ELR (cell line): ENCODE measurements at regions not wholly inside any gene's neighbourhood (a gene's known extent, or its start where the extent isn't known, plus 50 kb on each side); places are given as distances from the start of the nearest gene placed in this dataset.
A peak's percentile ranks its signal among the peaks of the same experiment; 100 is the strongest.

Experiments used
- DNase-seq: peaks from one replicate; pipeline ENCODE4 v3.0.0-alpha.2; 2015; ENCODE audit warnings: low read depth

DNA sequence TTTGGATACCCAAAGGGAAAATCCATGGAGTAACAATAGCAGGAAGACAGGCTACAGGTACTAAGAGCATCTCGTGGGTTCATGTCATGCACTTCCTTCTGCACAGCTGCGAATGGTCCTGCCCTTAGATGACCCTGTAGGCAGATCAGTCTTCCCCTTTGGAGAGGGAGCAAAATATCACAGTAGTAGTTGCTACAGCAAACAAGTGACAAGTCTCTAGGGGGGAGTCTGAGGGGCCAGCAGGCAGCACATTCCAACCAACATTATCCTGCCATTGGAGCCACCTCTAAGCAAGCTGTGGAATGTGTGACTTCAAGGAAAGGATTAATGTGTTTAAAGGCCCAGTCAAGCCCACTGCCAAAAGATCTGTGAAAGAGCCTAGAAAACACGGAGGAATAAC is 273.2 kb upstream of the PARD3B start:
- DNase-seq = no peak

DNA sequence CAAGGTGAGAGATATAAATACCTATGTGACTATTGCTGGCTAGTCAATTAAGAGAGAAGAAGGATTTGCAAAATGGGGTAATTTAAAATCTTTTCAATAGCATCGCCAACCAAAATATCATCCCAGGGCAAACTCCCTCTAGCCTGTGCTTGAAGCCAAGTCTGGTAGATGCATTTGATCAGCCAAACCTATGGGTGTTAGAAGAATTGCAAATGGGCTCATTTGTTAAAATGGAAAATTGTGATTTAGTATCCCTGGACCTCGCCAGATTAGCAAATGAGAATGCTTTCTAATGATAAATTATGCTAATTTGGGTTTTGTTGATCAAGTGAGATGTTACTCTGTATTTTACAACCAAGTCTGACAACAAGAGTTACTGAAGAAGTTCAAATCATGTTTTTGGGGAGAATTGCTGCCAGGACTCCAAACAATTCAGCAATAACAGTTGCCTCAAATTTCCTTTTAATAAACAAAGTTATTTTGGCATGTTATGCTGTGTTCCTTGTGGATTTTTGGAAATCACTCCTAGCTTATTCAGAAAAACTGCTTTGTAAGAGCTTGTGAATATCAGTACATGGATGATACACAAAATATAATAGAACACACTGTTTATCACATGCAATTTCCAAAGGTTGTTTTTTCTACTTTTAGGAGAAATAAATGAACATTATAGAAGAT is 272.5 kb upstream of the PARD3B start:
- DNase-seq = no peak

DNA sequence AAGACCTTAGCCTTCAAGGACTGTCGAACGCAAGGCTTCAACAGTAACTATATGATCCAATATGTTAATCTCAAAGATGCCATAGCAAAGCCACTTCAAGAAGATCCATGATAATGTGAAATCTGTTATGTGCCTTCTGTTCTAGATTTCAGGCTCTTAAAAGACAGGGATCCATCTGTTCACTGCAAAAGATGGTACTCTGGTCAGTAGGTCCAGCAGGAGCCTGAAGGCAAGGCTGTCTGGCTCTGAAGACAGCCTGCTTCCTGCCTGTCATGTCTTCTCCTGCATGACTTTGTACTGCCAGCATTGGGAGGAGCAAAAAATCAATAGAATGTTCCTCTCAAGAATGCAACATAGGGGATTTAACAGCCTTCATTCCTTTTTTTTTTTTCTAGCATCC is 270.8 kb upstream of the PARD3B start:
- no peak for DNase-seq

DNA sequence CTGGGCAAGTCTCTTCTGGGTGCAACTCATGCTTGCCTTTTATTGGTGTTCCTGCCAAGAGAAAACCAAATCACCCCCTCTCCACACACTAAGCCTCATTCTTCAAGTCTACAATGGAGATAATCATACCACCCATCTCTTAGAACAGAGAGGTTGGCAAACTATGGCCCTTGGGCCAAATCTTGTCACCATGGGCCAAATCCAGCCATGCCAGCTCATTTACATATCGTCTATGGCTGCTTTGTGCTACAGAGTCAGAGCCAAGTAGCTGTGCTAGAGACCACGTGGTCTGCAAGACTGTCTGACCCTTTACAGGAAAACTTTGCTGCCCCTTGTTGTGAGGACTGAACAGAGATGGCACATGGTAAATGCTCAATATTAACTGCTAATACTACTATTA is 270.3 kb upstream of the PARD3B start:
- DNase-seq = no peak

DNA sequence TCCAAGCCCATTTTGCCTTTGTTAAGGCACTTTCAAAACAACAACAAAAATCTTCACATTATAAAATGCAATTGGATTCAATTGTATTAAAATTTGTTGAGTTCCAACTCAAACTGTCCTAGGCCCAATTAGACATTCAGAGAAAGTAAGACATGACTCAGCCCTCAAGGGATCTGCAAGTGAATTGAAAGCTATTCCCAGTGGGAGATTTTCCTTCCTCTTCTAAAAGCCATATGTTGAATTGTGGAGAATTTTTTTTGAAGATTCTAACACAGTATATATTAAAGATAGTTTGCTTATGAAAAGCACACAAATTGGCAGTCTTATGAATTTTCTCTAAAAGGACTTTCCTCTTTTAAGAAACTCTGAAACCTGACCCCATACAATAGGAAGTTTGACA is 268.0 kb upstream of the PARD3B start:
- no peak for DNase-seq

DNA sequence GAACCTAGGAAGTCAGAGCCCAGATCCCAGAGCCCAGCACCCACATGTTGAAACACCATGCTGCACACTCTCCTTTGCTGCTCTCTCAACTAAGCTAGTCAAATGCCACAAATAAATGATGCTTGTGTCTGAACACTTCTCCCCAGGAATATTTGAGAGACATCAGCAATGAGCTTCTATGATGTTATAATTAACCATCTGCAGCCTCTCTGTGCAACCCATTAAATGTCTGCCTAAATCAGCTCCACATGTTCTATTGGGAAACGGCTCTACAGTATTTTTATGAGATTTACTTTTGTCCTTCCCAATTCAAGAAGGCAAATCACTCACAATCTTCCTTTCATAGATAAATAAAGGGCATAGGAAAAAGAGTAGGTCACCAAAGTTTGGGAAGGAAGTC is 266.8 kb upstream of the PARD3B start:
- DNase-seq = no peak

DNA sequence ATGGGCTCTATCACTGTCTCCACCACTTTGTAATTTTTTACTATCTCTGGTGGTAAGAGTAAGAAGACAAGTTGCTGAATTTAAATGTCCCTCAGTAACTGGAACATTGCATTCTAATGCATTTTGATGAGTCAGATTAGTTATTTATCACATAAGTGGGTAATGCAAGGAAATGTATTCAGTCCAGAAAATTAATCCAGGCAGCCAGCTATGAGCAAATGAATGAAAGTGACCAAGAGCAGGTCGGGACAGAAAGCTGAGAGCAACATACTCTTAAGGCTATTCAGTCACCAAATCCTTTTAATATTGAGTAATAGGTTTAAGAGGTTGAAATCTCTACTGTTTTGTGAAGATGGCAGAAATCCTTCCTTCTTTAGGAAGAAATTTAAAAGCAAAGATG is 265.5 kb upstream of the PARD3B start:
- no peak for DNase-seq

DNA sequence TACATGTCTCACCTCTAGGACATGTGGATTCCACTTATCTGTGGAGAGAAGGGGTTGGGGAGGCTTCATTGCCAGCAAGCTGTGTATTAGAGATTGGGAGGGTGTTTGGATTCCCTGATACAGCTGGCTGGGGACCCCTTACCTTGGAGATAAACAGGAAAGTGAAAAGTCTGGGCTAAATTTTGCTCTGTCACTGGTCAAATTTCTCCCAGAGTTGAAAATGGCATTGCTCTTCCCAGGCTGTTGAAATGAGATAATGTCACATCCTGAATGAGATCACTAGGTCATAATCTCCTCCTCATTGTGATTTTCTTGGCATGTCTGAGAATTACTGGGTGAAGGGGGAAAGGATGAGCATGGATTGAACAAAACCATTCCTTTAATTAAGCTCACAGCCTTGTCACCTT is 265.0 kb upstream of the PARD3B start:
- no peak for DNase-seq

DNA sequence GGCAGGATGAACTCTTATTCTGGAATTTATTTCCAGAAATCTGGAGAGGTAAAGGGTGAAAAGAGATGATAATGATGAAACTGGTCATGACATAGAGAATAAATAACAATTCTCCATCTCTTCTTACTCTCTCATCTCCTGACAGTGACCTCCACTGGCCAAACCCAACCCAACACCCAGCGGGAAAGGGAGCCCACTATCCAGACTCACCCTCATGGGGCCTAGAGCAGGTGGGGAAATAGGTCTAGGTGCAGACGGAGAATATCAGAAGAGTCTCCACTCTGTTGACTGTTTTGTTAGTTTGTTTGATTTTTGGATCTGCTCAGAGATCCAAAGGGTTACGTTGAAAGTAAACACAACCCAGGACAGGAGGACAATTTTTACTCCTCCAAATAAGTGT is 263.2 kb upstream of the PARD3B start:
- DNase-seq = no peak

DNA sequence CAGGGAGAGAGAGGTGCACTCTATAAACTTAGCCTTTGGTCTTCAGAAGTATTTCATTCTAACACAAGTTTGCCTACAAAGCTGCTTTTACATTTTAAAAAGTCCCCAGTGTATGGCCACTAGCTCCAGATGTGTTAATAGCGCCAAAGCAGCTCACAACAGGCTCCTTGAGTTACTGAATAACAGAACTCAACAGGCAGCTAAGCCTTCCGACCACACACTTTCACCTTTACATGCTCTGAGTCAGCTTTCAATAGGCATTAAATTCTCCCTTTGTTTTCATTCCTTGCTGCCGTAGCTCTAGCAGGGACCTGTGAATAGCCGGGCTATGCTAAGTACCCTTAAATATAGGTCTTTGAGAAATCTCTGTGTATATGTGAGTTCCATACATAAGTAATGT is 262.8 kb upstream of the PARD3B start:
- DNase-seq = no peak

DNA sequence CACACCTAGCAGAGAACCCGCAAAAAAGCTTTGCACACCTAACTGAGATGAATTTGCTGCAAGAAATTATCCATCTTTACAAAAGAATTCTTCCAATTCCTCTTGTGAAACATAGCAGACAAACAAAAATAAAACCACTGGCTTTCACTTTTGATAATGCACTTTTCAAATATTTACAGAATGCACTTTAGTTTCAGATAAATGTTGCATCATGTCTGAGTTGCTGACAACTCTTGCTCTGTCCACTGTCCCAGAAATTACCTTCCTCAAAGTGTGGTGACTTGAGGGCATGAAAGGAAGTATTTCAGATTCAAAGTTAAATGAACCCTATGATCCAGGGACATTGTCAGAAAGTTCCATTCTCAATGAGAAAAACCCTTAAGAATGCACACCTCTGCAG is 256.2 kb upstream of the PARD3B start:
- no peak for DNase-seq

DNA sequence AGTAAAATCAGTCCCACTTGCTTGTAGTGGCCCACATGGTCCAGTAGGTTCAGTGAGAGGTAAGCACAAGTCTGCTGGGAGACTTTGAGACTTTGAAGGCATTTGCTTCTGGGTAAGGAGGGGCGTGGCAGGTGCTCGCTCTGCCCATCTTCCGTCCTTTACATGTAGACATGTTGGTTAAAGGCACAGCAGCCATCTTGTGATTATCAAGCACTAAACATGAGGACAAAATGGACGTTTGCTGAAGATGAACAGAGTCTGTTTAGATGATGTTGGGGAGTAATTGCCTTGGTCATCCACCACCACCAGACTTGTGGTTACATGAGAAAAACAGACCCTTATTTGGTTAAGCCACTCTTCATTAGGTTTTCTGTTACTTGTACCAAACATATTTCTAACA is 252.8 kb upstream of the PARD3B start:
- DNase-seq = no peak

DNA sequence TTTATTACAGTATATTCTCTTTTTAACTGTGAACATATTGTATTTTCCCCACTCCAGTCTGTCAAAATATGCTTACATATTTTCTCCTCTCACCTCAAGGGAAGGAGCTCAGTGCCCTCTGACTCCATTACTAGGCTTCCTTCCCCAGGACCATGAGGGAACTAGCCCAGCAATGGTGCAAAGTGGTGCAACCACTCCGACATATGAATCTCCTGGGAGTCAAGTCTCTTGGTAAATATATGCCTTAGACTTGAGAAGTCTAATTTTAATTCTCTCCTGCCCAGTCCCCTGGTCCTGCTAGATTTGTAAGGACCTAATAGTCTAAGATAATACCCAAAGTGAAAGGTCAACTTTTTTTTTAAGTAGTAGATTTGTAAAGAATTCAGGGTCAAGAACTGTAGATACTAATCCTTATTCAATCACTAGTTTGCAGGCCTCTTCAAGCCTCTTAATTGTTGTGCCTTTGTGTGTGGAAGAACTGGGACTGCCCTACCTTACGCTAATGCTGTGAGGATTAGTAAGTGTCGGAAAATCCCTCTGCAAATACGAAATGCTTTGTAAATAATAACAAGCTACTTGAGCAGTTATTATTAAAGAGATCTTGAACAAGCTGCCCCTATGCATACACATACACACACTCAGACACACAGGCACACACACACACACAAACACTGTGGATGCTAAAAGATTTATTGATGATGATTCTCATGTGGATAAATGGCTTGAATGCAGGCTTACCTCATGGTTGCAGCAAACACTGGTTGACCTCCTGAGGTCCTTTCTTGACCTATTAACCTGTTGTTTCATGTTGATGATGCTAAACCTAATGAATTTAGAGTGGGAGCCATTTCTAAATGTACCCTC is 251.2 kb upstream of the PARD3B start:
- DNase-seq = no peak

DNA sequence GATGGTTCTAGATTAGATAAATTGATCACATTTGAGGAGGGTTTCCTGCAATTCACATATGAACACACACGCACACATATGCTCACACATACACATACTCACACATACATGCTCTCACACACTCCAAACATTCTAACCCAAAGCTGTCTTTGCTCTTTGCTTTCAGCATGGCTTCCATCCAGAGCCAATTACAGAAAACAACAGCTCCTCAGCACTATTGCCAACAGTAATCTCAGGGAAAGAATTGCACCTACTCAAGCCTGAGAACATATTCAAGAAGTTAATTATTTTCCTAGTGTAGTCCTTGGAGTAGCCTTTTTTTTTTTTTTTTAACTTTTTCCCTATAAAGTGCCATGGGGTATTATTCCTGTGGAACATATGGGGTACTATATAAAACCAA is 246.9 kb upstream of the PARD3B start:
- DNase-seq = no peak

DNA sequence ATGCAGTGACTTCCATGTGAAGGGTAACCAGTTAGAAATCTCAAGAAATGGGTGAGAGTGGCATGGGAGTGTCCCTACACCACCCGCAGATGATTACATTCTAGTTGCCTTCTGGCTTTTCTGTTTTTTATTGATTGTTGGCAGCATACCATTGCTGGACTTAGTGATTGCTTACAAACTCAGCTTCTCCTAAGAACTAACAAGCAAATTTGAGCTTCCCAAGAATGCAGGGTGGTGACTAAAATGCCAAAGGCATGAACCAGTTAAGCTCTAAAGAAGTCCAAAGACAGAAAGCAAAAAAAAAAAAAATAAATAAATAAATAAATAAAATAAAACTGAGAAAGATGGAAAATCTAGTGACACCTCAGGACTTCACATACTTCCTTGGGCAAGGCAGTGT is 245.5 kb upstream of the PARD3B start:
- no peak for DNase-seq

DNA sequence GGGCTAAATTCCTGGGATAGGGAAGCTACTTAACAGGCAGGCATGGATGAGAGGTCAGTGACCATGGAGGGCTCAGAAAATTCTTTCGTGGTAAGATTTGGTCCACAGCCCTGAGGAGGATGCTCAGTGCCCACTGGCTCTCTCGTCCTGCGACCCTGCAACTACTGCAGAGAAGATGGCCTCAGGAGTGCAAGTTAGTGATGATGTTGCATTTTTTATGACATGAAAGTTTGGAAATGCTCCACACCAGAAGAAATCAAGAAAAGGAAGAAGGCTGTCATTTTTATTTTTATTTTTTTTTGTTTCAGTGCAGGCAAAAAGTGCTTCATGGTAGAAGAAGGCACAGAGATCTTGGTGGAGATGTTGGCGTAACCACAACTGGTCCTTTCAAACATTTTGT is 238.6 kb upstream of the PARD3B start:
- no peak for DNase-seq

DNA sequence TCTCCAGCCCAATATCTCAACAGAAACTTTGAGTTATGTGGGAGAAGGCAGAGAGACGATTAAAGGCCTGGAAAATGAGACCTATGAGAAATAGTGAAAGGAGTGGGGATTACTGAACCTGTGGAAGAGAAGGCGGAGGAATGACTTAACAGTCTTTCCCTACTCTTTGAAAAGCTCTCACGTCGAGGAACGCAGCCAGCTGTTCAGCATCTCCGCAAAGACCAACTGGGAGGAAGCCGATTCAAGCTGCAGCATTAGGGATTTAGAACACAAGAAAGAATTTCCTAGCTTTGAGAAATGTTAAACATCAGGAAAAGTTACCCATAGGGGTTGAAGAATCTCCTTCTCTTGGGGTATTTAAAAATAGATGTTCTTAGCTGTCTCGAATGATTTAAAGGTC is 233.2 kb upstream of the PARD3B start:
- no peak for DNase-seq

DNA sequence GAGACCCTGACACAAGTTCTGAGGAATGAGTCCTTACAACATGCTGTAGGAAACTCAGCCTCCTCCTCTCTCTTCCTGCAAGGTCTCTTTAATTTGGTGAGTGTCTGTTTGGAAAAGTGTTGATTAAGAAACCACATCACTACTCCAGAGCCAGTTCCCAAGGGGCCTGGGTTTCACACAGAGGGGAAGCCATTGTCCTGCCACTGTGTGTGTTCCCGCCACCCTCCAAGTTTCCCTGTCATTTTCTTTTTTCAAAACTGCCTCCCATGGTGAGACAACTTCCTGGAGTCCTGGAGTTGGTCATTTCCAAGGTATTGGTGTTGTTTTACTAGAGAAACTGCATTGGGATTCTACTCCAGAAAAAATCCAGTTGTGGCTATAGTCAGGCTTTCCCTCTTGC is 232.0 kb upstream of the PARD3B start:
- no peak for DNase-seq

DNA sequence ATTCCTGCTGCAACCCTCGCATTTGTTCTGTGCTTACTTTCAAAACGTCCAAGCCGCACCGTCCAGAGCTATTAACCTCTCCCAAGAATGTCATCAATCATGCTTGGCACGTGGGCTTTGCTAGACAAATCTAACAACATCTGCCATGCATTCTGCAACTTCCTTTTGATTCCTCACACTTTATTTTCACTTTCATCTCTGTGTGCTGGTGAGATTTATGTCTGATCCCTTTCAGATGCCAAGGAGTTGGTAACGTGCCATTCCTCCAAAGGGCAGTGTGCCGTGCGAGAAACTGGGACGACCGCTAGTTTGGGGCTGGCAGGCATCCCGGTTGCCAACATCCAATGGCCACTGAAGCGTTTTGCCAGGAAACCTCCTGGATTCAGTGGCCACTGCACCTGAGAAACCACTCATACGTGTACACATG is 230.0 kb upstream of the PARD3B start:
- no peak for DNase-seq

DNA sequence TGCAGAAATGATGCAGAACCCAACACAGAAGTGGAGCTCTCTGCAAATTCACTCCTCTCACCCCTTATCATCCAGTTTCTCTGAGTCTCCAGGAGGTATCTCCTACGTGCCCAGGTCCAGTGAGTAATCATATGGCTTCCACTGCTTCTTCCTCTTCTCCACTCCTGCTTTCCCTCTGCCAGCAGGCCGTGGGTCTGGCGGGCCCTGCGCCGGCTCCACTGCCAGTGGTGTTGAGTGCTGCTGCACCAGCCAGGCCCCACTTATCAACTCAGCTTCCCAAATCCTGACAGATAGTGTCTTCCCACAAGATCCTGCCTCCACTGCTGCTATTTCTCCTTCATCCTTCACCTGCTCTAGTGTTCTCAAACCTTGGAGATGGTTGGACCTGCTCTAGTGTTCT is 227.6 kb upstream of the PARD3B start:
- DNase-seq = no peak

DNA sequence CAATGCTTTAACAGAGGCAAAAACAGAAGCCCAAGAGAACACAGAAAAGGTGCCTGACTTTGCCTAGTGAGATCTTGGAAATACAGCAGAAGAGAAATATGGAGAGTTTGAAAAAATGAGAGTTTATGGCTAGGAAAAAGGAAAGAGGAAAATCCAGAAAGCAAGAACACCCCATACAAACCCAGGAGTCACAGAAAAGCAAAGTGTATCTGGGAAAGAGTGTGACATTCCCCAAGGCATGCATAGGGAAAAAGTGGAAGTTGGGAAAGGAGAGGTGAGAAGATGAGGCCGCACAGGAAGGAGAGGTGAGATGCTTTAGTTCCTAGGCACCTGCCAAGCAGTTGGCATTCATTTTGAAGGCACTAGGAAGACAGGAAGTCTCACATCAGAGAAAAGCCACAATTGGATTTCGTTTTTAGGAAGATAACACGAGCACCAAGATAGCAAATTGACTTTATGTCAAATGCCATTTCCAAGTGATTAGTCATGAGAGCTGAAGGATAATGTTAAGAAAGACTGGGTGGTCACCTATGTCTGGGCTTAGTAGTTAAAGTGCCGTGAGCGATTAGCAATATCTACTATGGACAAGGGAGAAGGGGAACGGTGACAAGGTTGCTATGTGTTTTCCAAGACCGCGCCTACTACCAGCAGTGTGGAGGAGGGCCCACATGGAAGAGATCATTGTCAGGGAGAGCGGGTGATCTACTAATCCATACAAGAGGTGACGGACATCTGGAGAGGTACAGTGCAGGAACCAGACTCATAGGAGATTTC is 224.1 kb upstream of the PARD3B start:
- no peak for DNase-seq

DNA sequence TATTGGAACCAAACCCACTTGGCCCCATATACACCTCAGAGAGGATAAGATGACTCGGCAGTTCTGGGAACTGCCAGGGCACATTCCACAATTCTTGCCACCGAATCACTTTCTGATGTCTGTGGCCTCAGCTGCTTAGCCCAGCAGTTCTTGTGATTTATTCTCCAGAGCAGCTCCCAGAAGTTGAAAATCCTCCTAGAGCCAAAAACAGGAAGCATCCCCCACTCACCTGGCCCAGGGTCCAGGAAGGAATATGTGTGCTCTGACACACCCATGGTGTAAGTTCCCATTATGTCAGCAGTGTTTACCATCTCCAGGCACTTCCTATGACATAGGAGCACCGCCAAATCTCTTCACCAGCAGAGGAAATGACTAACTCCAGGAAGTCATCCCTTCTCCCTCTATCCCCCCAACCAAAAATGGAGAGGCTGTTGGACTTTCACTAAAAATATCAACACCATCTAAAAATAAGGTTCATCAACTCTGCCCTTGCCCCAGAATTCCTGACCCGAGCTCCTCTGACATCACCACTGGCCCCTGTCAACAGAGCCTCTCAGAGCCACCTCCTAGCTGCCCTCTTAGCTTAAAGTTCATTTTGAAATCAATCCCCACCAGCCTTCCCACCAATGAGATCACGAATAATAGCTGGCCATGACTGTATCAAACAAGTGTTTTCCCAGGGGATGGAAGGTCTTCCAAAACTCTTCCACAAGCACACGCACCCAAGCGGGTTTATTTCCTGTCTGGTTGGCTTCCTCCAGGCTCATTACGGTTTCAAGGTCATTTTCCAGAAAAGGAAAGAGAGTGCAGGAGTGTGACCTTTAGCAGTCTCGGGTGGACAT is 223.1 kb upstream of the PARD3B start:
- peak; percentile 54 for DNase-seq
